Stimulated activated CD4-positive, alpha-beta T cell treated with anti-CD3 and anti-CD28 coated beads, Interleukin-15, amount 100 ng/mL, for 48 hours (primary cell): ENCODE measurements at regions not wholly inside any gene's neighbourhood (a gene's known extent, or its start where the extent isn't known, plus 50 kb on each side); places are given as distances from the start of the nearest gene placed in this dataset.
"Not testable (repeated sequence)": the region's sequence is repeated elsewhere in the genome, so short reads cannot be mapped to it uniquely, and the experiment has no call there.

ENCODE experiments used
- DNase-seq, 2 donors: peaks; one replicate each; pipeline ENCODE4 v3.0.0-alpha.2; 2020; ENCODE audit warnings: low read depth in 2 of 2

DNA sequence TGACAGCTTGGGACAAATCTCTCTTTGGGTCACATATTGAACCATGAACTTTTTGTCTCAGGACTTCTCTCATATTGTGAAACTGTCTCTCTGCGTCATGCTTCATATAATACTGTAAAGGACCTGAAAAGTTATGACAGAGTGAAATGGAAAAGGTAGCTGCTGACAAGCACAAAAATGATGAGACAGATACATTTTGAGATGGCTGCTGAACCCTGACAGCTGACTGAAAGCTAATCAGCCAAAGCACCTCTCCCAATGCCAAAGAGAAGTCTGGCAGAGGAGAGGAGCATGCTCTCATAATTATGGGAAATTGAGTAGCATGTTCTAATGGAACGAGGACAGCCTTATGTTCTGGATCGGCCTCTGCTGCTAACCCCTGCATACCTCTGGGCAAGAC lies 873.4 kb upstream of the ADGRL3 start:
- no peak for DNase-seq

DNA sequence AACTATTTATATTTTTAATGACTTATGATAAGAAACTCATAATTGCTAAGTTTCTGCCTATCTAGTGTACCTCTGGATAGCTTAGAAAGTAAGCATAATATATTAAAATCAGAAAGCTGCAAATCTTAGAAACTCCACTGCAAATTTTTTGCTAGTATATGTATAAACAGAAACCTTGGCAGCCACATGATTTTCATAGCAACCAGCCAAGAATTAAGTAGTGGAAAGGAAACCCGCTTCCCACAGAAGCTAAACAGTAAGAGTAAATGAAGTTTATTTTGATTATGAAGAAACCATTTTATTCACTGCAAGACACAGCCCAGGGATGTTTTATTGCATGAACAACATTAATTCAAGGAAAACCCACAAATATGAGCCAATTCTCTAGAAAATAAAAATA lies 872.5 kb upstream of the ADGRL3 start:
- no peak for DNase-seq

DNA sequence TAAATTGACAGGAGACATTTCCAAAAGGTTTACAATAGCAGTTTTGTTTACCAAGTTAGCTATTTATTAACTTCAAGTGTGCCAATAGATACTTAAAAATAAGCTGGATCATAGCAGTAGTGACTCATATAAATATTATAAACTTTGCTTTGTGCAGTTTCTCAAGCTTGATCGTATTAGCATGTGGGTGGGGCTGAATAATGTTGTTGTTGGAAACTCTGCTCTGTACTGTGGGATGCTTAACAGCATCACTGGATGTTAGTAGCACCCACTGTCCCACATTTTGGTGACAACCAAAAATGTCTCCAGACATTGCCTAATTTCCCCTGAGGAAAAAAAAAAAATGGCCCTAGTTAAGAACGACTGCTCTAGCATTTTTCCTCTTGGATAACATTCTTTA lies 855.2 kb upstream of the ADGRL3 start:
- DNase-seq, result no peak

DNA sequence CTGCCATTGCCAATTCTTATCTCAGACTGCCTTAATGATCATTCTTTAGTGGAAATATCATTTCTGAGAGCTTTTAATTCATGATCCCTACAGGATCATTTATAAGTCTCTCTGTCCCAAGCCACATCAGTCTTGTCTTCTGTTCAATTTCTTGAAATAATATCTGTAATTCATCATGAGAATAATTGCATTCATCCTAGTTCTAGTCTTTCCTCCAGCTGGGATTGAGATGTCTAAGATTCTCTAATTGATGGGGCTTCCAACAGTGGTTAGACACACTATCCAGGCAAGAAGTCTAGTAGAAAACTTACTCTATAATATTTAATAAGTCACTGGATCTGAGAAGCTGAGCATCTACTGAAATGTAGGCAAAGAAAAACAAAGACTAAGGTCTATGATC lies 854.7 kb upstream of the ADGRL3 start:
- no peak for DNase-seq

DNA sequence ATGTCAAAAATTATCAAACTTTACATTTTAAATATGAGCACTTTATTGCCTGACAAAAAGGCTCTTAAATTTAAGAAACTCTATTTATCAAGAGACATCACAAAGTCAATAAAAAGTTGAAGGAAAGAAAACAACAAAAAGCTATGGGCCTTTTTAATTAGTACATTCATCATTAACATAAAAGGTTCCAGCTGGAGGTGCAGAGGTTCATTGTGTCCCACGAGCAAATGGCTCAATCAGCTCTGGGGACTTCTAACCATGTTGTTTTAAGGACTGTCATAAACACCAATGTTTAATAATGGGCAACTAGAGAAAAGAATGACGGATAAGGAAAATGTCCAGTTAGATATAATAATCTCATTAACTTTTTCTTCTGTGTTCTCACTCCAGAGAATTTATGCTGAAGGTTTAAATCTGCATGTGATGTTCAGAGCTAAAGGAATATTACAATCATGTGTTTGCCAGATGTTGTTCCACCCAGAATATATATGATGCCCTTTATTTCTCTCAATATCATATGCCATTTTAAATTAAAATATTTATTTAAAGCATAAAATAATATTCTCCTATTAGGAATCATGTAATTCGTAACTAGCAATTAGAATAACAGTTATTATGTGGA lies 840.3 kb upstream of the ADGRL3 start:
- no peak for DNase-seq

DNA sequence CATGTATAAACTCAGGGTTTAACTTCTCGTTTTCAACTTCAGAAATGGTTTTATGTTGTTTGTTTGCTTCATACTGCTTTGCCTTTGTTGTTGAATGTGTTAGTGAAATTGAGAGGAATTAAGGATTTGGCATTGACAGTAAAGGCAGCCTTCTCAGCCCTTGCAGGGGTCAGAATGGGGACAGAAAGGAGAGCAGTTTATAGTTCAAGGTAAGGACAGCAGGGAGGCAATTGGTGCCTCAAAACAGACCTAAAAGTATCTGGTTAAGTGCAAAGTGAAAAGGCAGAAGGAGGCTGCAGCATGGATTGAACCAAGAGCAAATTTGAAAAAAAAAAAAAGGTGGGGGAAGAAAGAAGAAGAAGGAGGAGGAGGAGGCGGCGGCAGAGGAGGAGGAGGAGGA lies 835.0 kb upstream of the ADGRL3 start:
- DNase-seq, result no peak

DNA sequence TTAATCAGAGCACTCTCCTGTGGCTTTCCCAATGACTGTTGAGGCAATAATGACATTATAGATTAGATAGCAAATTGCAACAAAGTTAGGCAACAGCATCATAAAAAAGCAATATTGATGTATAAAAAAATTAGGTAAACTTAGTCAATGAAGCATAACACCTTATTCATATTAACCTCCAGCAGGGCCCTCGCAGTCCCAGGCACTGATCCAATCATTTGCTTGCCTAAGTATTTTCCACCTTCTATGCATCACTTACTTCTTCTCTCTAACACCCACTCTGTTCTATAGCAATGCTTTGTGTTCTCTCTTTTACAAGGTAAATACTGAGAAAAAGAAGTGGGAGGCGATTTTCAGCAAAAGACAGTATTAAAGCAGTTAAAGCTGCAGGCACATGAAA lies 833.5 kb upstream of the ADGRL3 start:
- DNase-seq, result no peak

DNA sequence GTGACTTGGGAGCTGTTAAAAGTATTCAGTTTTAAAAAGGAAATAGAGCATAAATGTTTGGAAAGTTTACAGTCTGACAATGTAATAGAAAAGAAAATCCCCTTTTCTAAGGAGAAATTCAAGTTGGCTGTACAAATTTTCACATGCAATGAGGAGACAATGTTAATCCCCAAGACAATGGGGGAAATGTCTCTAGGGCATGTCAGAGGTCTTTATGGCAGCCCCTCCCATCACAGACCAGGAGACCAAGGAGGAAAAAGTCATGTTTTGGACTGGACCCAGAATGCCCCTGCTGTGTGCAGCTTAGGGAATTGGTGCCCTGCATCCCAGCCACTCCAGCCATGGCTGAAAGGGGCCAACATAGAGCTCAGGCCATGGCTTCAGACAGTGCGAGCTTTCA lies 831.1 kb upstream of the ADGRL3 start:
- no peak for DNase-seq

DNA sequence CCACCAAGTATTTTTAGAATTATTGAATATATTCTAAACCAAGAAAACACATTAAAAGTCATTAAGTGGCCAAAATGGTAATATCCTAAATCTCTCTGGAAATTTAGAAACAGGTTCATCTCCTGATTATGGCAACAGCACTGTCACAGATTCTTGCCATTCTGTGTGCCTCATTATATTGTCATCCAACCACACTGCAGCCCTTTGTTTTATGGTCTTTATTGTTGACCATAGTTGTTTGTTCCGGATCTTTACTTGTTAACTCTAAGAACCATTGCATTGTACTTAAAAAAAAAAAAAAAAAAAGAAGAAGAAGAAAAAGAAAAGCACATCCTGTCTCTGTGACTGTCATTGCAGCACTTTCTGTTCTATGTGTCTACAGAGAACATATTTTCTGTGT lies 822.1 kb upstream of the ADGRL3 start:
- DNase-seq, result no peak

DNA sequence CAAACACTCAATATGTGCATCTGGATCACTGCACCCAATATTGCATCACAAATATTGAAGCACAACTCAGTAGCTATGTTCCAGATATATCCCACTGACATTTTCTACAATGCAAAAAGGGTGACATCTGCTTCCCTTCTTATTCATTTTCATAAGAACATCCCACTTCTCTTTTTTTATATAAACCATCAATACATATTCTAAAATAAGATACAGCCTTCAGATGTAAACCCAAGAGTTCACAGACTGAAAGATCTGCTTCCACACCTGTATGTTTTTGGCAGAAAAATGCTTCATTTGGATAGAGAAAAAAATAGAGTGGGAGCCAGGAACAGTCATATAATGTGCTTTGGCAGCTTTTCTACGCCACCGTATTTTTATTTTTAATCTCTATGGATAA lies 815.6 kb upstream of the ADGRL3 start:
- DNase-seq, result no peak

DNA sequence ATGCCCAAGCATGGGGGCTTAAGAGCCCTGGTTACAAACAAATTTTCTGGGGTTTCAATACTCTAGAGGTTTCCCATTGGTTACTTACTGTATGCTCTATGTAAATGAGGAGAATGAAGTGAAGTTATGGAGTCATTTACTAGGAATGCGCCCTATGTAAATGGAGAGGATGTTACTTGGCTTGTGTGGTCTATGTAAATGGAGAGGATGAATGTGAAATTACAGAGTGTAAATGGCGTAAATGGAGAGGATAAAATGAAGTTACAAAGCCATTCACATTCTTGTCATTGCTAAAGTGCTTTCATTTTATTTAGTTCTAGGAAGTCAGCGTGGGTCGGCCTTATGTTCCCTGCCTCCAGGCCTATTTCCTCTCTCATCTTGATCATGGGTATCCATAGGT lies 810.5 kb upstream of the ADGRL3 start:
- no peak for DNase-seq

DNA sequence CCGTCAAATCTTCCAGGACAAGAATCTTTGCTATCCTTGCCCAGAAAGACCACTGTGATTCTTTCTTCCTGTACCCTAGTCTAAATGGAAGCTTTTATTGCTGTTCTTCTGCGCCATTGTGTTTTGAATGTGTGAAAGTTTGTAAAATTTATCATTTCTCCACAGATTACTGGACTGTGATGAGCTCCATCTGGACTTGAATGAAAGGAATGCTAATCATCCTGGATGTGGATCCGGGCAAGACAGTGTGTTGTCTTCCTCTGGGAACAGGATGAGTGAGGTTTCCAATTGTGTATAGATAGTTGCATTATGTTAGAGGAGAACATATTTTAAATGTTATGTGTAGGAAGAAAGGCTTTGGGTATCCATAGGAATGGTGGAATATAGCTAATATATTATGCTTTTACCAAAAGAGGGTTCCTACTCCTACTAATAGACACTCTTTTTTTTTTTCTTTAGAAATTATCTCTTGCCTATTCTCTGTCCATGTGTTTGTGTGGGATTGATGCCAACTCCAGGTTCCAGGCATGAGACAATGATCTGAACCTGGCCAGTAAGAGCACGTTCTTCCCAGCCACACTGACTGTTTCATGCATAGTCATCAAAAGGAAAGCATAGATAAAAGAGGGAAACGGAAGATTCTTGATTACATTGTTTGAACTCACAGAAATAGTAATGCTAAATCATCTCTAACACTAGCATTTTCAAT lies 803.6 kb upstream of the ADGRL3 start:
- DNase-seq, result no peak

DNA sequence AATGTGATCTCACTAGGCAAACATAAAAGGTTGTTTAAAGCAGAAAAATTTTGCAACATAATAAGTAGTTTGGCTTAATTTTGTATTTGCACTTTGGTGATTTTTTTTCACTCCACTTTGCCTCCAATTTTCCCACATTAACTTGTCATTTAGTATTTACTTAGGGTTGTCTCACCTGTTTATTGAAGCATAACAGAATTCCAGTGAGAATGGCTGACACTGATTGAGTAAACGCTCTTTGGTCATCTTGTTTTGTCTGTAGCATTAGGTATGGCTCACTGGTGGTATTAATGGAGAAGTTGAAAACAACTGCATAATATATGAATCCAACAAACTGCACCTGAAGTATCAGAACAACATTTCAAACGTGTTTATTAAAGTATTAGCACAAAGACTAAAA lies 799.5 kb upstream of the ADGRL3 start:
- no peak for DNase-seq

DNA sequence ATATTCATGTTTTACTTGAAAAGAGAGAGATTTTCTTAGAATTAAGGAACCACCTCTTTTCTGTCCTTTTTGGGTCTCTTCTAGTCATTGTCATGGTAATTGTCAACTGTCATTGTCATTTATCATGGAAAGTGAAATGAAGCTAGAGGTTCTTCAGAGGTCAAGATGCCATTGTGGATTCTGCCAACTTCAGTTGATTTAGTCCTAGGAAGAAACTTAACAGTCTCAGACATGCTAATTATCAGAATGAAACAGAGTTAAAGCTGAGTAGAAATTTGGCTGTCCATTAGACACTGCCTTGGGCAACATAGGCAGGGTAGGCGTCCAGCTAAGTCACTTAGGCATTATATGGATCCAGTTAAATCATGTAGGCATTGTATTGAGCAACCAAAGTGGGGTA lies 796.1 kb upstream of the ADGRL3 start:
- no peak for DNase-seq

DNA sequence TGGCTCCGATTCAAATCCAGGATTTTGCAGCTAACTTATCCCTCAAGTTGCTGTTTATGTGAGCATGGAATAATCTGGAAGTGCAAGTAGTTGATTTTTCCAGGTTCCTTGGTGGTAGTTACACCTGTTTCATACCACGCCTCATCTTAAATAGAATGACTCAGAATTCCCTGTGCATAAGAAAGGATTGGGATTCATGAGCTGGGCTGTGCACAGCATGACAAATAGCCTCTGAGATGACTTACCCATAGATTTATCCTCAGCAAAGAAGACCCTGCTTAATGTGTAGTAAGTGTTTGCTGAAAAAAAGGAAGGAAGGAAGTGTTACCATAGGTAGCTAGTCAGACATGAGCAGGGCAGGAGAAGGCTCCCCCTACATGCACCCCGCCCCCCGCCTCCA lies 777.7 kb upstream of the ADGRL3 start:
- no peak for DNase-seq

DNA sequence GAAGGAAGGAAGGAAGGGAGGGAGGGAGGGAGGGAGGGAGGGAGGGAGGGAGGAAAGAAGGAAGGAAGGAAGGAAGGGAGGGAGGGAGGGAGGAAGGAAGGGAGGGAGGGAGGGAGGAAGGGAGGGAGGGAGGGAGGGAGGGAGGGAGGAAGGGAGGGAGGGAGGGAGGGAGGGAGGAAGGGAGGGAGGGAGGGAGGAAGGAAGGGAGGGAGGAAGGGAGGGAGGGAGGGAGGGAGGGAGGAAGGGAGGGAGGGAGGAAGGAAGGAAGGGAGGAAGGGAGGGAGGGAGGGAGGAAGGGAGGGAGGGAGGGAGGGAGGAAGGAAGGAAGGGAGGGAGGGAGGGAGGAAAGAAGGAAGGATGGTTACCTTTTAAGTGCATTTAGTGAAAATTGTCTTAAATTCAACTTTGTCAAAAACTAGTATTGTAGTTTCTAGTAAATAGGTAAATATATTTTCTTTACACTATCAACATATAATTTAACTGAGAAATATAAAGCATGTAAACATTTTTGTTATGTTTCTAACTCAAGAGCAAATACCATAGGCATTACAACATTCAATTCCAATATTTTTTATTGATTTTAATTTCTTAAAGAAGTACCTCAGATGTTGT lies 776.4 kb upstream of the ADGRL3 start:
- DNase-seq, result not testable (repeated sequence)

DNA sequence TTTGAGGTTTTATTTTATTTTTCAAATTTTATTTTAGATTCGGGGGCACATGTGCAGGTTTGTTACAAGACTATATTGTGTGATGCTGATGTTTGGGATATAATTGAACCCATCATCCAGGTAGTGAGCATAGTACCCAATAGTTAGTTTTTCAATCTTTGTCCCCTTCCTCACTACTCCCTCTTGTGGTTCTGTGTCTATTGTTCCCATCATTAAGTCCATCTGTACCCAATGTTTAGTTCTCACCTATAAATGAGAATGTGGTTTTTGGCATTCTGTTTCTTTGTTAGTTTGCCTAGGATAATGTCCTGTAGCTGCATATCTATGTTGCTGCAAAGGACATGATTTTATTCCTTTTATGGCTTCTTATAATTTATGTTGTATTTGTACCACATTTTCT lies 767.2 kb upstream of the ADGRL3 start:
- DNase-seq, result no peak

DNA sequence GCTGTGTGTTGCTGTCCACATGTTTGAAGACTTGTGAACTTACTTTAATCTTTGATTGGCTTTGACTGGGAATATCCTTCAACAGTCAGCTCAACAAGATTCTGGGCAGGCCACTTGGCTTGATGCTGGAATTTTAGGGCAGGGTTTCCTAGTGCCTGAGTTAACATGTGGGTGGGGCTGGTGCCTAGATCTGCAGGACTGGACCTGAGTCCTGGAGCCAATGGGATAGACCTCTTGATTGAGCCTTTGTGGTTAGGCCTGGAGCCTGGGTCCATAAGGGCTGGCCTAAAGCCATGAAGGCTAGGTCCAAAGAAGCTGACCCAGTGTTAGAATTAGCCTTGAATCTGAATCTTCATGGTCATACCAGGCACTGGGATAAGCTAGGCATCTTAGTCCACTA lies 757.1 kb upstream of the ADGRL3 start:
- no peak for DNase-seq

DNA sequence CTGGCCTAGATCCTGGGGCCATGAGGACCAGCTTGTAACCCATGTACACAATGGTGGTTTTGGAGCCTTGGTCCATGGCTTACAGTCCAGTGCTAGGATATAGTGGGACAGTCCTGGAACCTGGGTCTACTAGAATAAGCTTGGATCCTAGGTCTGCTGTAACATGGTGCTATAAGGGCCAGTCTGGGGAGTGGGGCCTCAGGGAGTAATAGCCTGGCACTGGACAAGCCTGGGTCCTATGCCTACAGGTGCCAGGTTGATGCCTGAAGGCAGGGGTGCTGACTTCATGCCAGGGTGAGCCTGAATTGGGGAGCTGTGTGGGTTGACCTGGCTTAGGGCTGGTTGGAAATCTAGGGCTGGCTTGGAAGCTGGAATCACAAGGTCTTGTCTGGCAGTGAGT lies 756.3 kb upstream of the ADGRL3 start:
- no peak for DNase-seq

DNA sequence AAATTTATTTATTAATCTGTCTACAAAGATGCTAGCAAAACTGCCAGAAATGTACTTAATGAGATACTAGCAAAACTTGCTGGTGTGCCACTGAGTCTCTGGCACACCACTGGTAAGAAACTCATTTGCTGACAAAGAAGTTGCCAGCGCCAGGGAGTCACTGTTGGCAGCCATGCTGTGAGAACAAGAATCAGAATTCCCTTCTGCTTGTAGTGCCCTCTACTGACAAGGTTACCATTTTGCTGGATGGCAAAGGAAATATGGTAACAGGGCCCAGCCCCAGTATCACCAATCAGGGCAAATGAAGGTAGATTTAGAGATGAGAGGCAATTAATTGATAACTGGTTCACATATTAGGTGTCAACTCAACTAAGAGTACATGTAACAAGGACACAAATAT lies 750.1 kb upstream of the ADGRL3 start:
- no peak for DNase-seq

DNA sequence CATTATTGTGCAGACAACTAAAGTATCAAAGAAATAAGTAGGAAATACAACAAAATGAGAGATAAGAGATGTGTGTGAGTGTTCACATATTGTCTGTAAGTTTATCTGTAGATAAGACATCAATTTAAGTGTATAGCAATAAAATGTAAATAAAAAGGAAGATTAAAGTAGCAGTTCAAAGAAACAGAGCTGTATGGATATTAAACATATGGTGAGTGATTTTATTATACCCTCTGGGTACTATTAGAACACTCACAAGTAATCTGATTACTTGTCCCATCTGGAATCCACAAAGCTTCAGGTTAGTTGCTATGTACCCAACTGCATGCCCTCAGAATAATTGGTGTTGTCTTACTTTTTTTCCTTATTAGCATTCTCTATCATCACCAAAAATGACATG lies 747.9 kb upstream of the ADGRL3 start:
- DNase-seq, result no peak

DNA sequence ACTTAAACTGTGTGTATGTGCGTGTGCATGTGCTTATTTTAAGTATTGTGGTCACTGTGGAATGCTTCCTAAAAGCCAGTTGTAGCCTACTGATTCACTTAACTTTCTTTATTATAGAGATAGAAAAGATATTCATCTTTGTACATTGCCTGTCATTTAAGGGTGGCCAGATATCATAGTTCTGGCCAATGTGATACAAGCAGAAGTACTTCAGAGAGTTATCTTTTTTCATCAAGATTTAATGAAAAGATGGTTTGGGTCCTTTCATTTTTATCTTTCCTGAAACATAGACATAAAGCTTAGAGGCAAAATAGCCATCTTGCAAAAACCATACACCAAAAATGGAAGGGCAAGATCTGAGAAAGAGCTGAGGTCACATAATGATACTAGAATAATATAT lies 744.7 kb upstream of the ADGRL3 start:
- no peak for DNase-seq

DNA sequence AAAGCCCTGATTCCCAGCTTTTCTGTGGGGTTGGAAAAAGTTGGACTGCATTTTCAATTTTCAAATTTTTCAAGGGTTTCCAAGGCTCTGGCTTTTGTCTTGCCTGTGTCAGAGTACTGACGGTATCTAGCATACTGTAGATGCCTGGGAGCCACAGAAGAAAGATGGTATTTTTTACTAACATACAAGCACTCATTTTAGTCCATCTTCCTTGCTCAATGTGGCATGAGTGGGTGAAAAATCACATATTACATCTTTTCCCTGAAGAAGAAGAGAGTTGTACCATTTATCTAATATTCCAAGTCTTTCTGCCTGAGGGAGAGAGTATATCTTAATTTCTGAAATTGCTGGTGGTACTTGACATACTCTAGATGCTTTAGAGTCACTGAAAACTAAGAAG lies 738.6 kb upstream of the ADGRL3 start:
- DNase-seq, result no peak
